ENCODE measurements at regions not wholly inside any gene's neighbourhood (a gene's known extent, or its start where the extent isn't known, plus 50 kb on each side); places are given as distances from the start of the nearest gene placed in this dataset.

GRCh38 chr10:33067481-33067880 is 109.5 kb upstream of the ITGB1 start:
- DNase-seq: no peak

- no peak for DNase-seq
These were observed 108.7 kb upstream of the ITGB1 start for GRCh38 chr10:33066558-33067236.

GRCh38 chr10:33065111-33065510 is 107.1 kb upstream of the ITGB1 start:
- no peak for DNase-seq

GRCh38 chr10:33064706-33065105 is 106.7 kb upstream of the ITGB1 start:
- no peak for DNase-seq

- no peak for DNase-seq
These were observed 99.6 kb upstream of the ITGB1 start for GRCh38 chr10:33057620-33058019.

- no peak for DNase-seq
These were observed 99.0 kb upstream of the ITGB1 start for GRCh38 chr10:33056828-33057596.

GRCh38 chr10:33055625-33056024 is 97.6 kb upstream of the ITGB1 start:
- no peak for DNase-seq

GRCh38 chr10:33052915-33053810 is 95.1 kb upstream of the ITGB1 start:
- DNase-seq: no peak

GRCh38 chr10:33052263-33052875 is 94.3 kb upstream of the ITGB1 start:
- no peak for DNase-seq

- peak; percentile 55 for DNase-seq
These were observed 92.2 kb upstream of the ITGB1 start for GRCh38 chr10:33049963-33050920.

GRCh38 chr10:33048223-33048622 is 90.2 kb upstream of the ITGB1 start:
- no peak for DNase-seq

- no peak for DNase-seq
These were observed 89.6 kb upstream of the ITGB1 start for GRCh38 chr10:33047655-33048054.

- DNase-seq: no peak
These were observed 88.8 kb upstream of the ITGB1 start for GRCh38 chr10:33046792-33047191.

- DNase-seq: no peak
These were observed 87.4 kb upstream of the ITGB1 start for GRCh38 chr10:33045421-33045820.

- no peak for DNase-seq
These were observed 84.5 kb upstream of the ITGB1 start for GRCh38 chr10:33042565-33042964.

GRCh38 chr10:33041783-33042437 is 83.9 kb upstream of the ITGB1 start:
- DNase-seq: no peak

- no peak for DNase-seq
These were observed 82.4 kb upstream of the ITGB1 start for GRCh38 chr10:33040436-33040835.

- DNase-seq: no peak
These were observed 81.2 kb upstream of the ITGB1 start for GRCh38 chr10:33039181-33039580.

- no peak for DNase-seq
These were observed 80.6 kb upstream of the ITGB1 start for GRCh38 chr10:33038672-33039071.

- DNase-seq: no peak
These were observed 79.7 kb upstream of the ITGB1 start for GRCh38 chr10:33037726-33038125.

- DNase-seq: no peak
These were observed 78.6 kb upstream of the ITGB1 start for GRCh38 chr10:33036670-33037069.
